ENCODE measurements at regions not wholly inside any gene's neighbourhood (a gene's known extent, or its start where the extent isn't known, plus 50 kb on each side); places are given as distances from the start of the nearest gene placed in this dataset.

DNA sequence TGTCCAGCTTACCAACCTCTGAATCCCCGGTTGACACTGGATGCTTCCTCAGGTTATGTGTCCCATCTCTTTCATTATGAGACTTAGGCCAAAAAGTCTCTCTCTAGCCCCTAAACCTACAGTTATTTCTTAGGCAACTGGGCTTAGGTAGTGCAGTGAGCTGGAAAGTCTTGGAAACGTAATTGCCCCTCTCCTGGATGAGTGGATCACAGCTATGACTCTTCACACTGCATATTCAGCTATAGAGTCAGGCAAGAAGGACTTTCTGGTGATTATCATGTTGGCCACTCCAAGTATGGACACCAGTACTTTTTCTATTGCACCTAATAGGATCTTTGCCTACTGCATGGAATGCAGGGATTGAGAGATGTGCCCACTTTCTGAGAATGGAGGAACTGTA lies 458.3 kb upstream of the CELF4 start:
- no peak for TF ChIP-seq POLR2A (IDR thresholded peaks at IDR 0.05; ENCODE audit: low read depth, low read length)
- no peak for TF ChIP-seq IKZF1 (conservative IDR thresholded peaks at IDR 0.05)
- no peak for TF ChIP-seq NRF1 (conservative IDR thresholded peaks at IDR 0.05; ENCODE audit: low read depth, low read length)

Data from GM12878 (cell line).